NCI-H345 treated with DMSO at 0.1 percent for 48 hours (cell line): ENCODE measurements at regions not wholly inside any gene's neighbourhood (a gene's known extent, or its start where the extent isn't known, plus 50 kb on each side); places are given as distances from the start of the nearest gene placed in this dataset.
"Not testable (repeated sequence)": the region's sequence is repeated elsewhere in the genome, so short reads cannot be mapped to it uniquely, and the experiment has no call there.

Source experiments
- DNase-seq: peaks from one replicate; lab custom pipeline; 2025; ENCODE audit not compliant: unreplicated experiment; lab: John Stamatoyannopoulos, UW

- DNase-seq, result not testable (repeated sequence)
Measured at GRCh38 chr16:18263046-18263445, 73.5 kb downstream of the NPIPA8 start.

GRCh38 chr16:18261848-18262247 lies 74.7 kb downstream of the NPIPA8 start:
- not testable (repeated sequence) for DNase-seq

GRCh38 chr16:18259496-18260176 lies 76.9 kb downstream of the NPIPA8 start:
- DNase-seq, result not testable (repeated sequence)

GRCh38 chr16:18252943-18253342 lies 83.6 kb downstream of the NPIPA8 start:
- DNase-seq, result not testable (repeated sequence)

- not testable (repeated sequence) for DNase-seq
Measured at GRCh38 chr16:18230505-18230904, 106.0 kb downstream of the NPIPA8 start.

GRCh38 chr16:18222054-18223009 lies 114.2 kb downstream of the NPIPA8 start:
- not testable (repeated sequence) for DNase-seq

- DNase-seq, result not testable (repeated sequence)
Measured at GRCh38 chr16:18217741-18218140, 118.8 kb downstream of the NPIPA8 start.

GRCh38 chr16:18216814-18217213 lies 119.7 kb downstream of the NPIPA8 start:
- not testable (repeated sequence) for DNase-seq

- not testable (repeated sequence) for DNase-seq
Measured at GRCh38 chr16:18213810-18214209, 122.7 kb downstream of the NPIPA8 start.

- DNase-seq, result not testable (repeated sequence)
Measured at GRCh38 chr16:18211505-18211904, 125.0 kb downstream of the NPIPA8 start.

- DNase-seq, result not testable (repeated sequence)
Measured at GRCh38 chr16:18204786-18205185, 131.8 kb downstream of the NPIPA8 start.

- DNase-seq, result not testable (repeated sequence)
Measured at GRCh38 chr16:18204309-18204708, 132.2 kb downstream of the NPIPA8 start.

- DNase-seq, result not testable (repeated sequence)
Measured at GRCh38 chr16:18201511-18201910, 135.0 kb downstream of the NPIPA8 start.

- DNase-seq, result not testable (repeated sequence)
Measured at GRCh38 chr16:18192389-18192788, 144.1 kb downstream of the NPIPA8 start.

- DNase-seq, result not testable (repeated sequence)
Measured at GRCh38 chr16:18190179-18190578, 146.4 kb downstream of the NPIPA8 start.

GRCh38 chr16:18184755-18185154 lies 151.8 kb downstream of the NPIPA8 start:
- DNase-seq, result not testable (repeated sequence)

GRCh38 chr16:18181028-18181427 lies 155.5 kb downstream of the NPIPA8 start:
- not testable (repeated sequence) for DNase-seq

GRCh38 chr16:18173945-18174497 lies 162.5 kb downstream of the NPIPA8 start:
- not testable (repeated sequence) for DNase-seq

GRCh38 chr16:18162293-18162692 lies 174.2 kb downstream of the NPIPA8 start:
- DNase-seq, result not testable (repeated sequence)

- not testable (repeated sequence) for DNase-seq
Measured at GRCh38 chr16:18161224-18161623, 175.3 kb downstream of the NPIPA8 start.

- not testable (repeated sequence) for DNase-seq
Measured at GRCh38 chr16:18159185-18159584, 177.4 kb downstream of the NPIPA8 start.
